H1 (cell line): ENCODE measurements at regions not wholly inside any gene's neighbourhood (a gene's known extent, or its start where the extent isn't known, plus 50 kb on each side); places are given as distances from the start of the nearest gene placed in this dataset.

Experiments
- CTCF ChIA-PET: fragments of 300-600 bp; sonication (Branson Sonifier 250); formaldehyde crosslinking; loops from one replicate; lab custom pipeline; 2021; ENCODE audit not compliant: partially characterized antibody; lab: Charles Lee
- POLR2A ChIA-PET: fragments of 300-600 bp; sonication (Branson Sonifier 250); formaldehyde crosslinking; loops from one replicate; lab custom pipeline; 2021; ENCODE audit warnings: inconsistent platforms; ENCODE audit not compliant: partially characterized antibody; lab: Charles Lee
- DNase-seq, 2 experiments: peaks; one replicate each; pipeline versions ENCODE4 v3.0.0 to v3.0.0-alpha.2; 2010 to 2022; ENCODE audit warnings: low spot score in 2 of 2, low read depth in 1 of 2, mixed read lengths in 1 of 2
- FAIRE-seq: peaks from 2 replicates; lab custom pipeline; 2011; peaks lifted over from hg19 to GRCh38; lab: Jason Lieb, UNC
- H2AFZ ChIP-seq: 2 replicates; pipeline ENCODE4 v1.8.1; 2012; ENCODE audit warnings: low read length, inconsistent platforms
- H2AK5ac ChIP-seq: 2 replicates; pipeline ENCODE4 v1.6.1; 2013; ENCODE audit warnings: low read depth, low read length
- H2BK120ac ChIP-seq: replicated peaks from 2 replicates; pipeline ENCODE3; 2013; ENCODE audit warnings: low read depth, low read length, inconsistent platforms
- H2BK12ac ChIP-seq: 2 replicates; pipeline ENCODE4 v1.6.1; 2013; ENCODE audit warnings: low read depth, low read length
- H2BK15ac ChIP-seq: 2 replicates; pipeline ENCODE4 v1.6.1; 2013; ENCODE audit warnings: low read length
- H2BK20ac ChIP-seq: 2 replicates; pipeline ENCODE4 v1.6.1; 2013; ENCODE audit warnings: low read length
- H2BK5ac ChIP-seq: 2 replicates; pipeline ENCODE4 v1.6.1; 2013; ENCODE audit warnings: low read depth, low read length
- H3K14ac ChIP-seq: 2 replicates; pipeline ENCODE4 v1.6.1; 2013; ENCODE audit warnings: inconsistent platforms; ENCODE audit not compliant: insufficient read length
- H3K18ac ChIP-seq: 2 replicates; pipeline ENCODE4 v1.6.1; 2013; ENCODE audit warnings: low read length; ENCODE audit errors: extremely low read depth
- H3K23ac ChIP-seq: 2 replicates; pipeline ENCODE4 v1.6.1; 2013; ENCODE audit warnings: inconsistent platforms; ENCODE audit not compliant: insufficient read length
- H3K23me2 ChIP-seq: 2 replicates; pipeline ENCODE4 v1.6.1; 2013; ENCODE audit warnings: low read depth, low read length
- H3K27ac ChIP-seq: 2 replicates; pipeline ENCODE4 v1.6.1; 2011; ENCODE audit warnings: low read depth, low read length, inconsistent platforms
- H3K27me3 ChIP-seq, 4 experiments: replicated peaks in 1 of 4; 1 replicate in 1 of 4; 2 replicates in 3 of 4; pipeline versions ENCODE4 v1.6.1 to v1.8.1; 2011 to 2013; ENCODE audit warnings: low read length in 3 of 4, mild to moderate bottlenecking in 3 of 4, inconsistent platforms in 2 of 4, mixed read lengths in 2 of 4, moderate library complexity in 1 of 4; ENCODE audit not compliant: control insufficient read depth in 3 of 4, insufficient read depth in 3 of 4; ENCODE audit errors: extremely low read depth in 1 of 4
- H3K36me3 ChIP-seq, 4 experiments: 2 replicates each; pipeline versions ENCODE4 v1.6.1 to v1.8.1; 2011 to 2013; ENCODE audit warnings: mild to moderate bottlenecking in 4 of 4, low read length in 3 of 4, moderate library complexity in 2 of 4, control low read depth in 1 of 4, inconsistent platforms in 1 of 4; ENCODE audit not compliant: insufficient read depth in 4 of 4, control insufficient read depth in 2 of 4
- H3K4ac ChIP-seq: replicated peaks from 2 replicates; pipeline ENCODE3; 2013; ENCODE audit warnings: low read length, low read depth, mixed read lengths, inconsistent platforms; ENCODE audit not compliant: insufficient read length
- H3K4me1 ChIP-seq, 4 experiments: replicated peaks in 1 of 4; 1 replicate in 1 of 4; 2 replicates in 3 of 4; pipeline versions ENCODE4 v1.6.1 to v1.8.1; 2011 to 2013; ENCODE audit warnings: low read length in 3 of 4, inconsistent platforms in 2 of 4, mixed read lengths in 1 of 4; ENCODE audit not compliant: insufficient read depth in 4 of 4, control insufficient read depth in 3 of 4
- H3K4me2 ChIP-seq, 2 experiments: 2 replicates each; pipeline versions ENCODE4 v1.6.1 to v1.8.1; 2011 to 2013; ENCODE audit warnings: low read depth in 2 of 2, low read length in 2 of 2, control low read depth in 1 of 2, inconsistent platforms in 1 of 2, mild to moderate bottlenecking in 1 of 2; ENCODE audit not compliant: insufficient read depth in 1 of 2
- H3K4me3 ChIP-seq, 4 experiments: fragments of 200-600, 300-600 bp in 1 of 4; sonication (generic), shearing (Covaris generic), sonication (Bioruptor Twin) in 1 of 4; 2 replicates each; pipeline versions ENCODE4 v1.5.1 to v1.8.1; 2011 to 2016; ENCODE audit warnings: low read length in 4 of 4, low read depth in 3 of 4, control low read depth in 2 of 4, inconsistent platforms in 2 of 4, mild to moderate bottlenecking in 2 of 4, mixed read lengths in 1 of 4, moderate library complexity in 1 of 4; ENCODE audit not compliant: insufficient read depth in 2 of 4; ENCODE audit errors: extremely low read depth in 1 of 4
- H3K56ac ChIP-seq: replicated peaks from 2 replicates; pipeline ENCODE3; 2013; ENCODE audit warnings: low read depth, mild to moderate bottlenecking, mixed read lengths, low read length, inconsistent platforms; ENCODE audit not compliant: insufficient read length
- H3K79me1 ChIP-seq: 2 replicates; pipeline ENCODE4 v1.6.1; 2013; ENCODE audit warnings: low read depth, low read length, control low read depth
- H3K79me2 ChIP-seq, 2 experiments: 2 replicates each; pipeline versions ENCODE4 v1.6.1 to v1.8.1; 2012 to 2013; ENCODE audit warnings: low read length in 2 of 2, mild to moderate bottlenecking in 2 of 2, inconsistent platforms in 1 of 2; ENCODE audit not compliant: insufficient read depth in 2 of 2, control insufficient read depth in 1 of 2
- H3K9ac ChIP-seq, 4 experiments: replicated peaks in 1 of 4; 1 replicate in 1 of 4; 2 replicates in 3 of 4; pipeline versions ENCODE4 v1.6.1 to v1.8.1; 2011 to 2013; ENCODE audit warnings: low read depth in 3 of 4, low read length in 3 of 4, control low read depth in 2 of 4, mild to moderate bottlenecking in 2 of 4, moderate library complexity in 2 of 4, inconsistent platforms in 1 of 4; ENCODE audit errors: extremely low read depth in 1 of 4
- H3K9me3 ChIP-seq, 2 experiments: 2 replicates each; pipeline versions ENCODE4 v1.6.1 to v1.8.1; 2012 to 2013; ENCODE audit warnings: mild to moderate bottlenecking in 2 of 2, moderate library complexity in 2 of 2, control low read depth in 1 of 2, inconsistent platforms in 1 of 2, low read depth in 1 of 2, low read length in 1 of 2, mixed read lengths in 1 of 2; ENCODE audit not compliant: insufficient read depth in 2 of 2
- H4K20me1 ChIP-seq, 2 experiments: replicated peaks in 1 of 2; 2 replicates each; pipeline versions ENCODE3 to v1.8.1; 2011 to 2013; ENCODE audit warnings: inconsistent platforms in 2 of 2, low read length in 2 of 2, mild to moderate bottlenecking in 1 of 2; ENCODE audit not compliant: insufficient read depth in 2 of 2, control insufficient read depth in 1 of 2
- H4K5ac ChIP-seq: 2 replicates; pipeline ENCODE4 v1.6.1; 2013; ENCODE audit warnings: low read length, low read depth, mixed read lengths, inconsistent platforms; ENCODE audit not compliant: insufficient read length
- H4K8ac ChIP-seq: 2 replicates; pipeline ENCODE4 v1.8.0; 2013; ENCODE audit warnings: mild to moderate bottlenecking, moderate library complexity, low read length, inconsistent platforms; ENCODE audit not compliant: insufficient read depth; ENCODE audit errors: extremely low read depth
- H4K91ac ChIP-seq: replicated peaks from 2 replicates; pipeline ENCODE3; 2013; ENCODE audit warnings: low read length, mixed read lengths, inconsistent platforms; ENCODE audit not compliant: insufficient read length
- BRCA1 ChIP-seq: IDR thresholded peaks from 2 replicates; pipeline ENCODE4 v1.6.1; 2012; ENCODE audit warnings: low read depth, low read length, improper control_type of control experiment
- CHD2 ChIP-seq: IDR thresholded peaks from 2 replicates; pipeline ENCODE4 v1.6.1; 2012; ENCODE audit warnings: low read length, improper control_type of control experiment
- CTBP2 ChIP-seq: IDR thresholded peaks from 2 replicates; pipeline ENCODE4 v1.7.0; 2011; ENCODE audit warnings: borderline replicate concordance, mild to moderate bottlenecking, moderate library complexity, mixed read lengths, low read length; ENCODE audit not compliant: insufficient read depth, insufficient read length
- HDAC6 ChIP-seq: IDR thresholded peaks from one replicate; pipeline ENCODE4 v1.7.1; 2012; ENCODE audit warnings: low read depth, mild to moderate bottlenecking, inconsistent platforms, low read length, moderate library complexity
- JUND ChIP-seq: IDR thresholded peaks from 2 replicates; pipeline ENCODE4 v1.6.1; 2011; ENCODE audit warnings: mild to moderate bottlenecking, improper control_type of control experiment, low read length
- NANOG ChIP-seq: IDR thresholded peaks from 2 replicates; pipeline ENCODE4 v1.6.1; 2011; ENCODE audit warnings: low read length, low read depth, mild to moderate bottlenecking, inconsistent platforms; ENCODE audit not compliant: insufficient read depth, poor library complexity, severe bottlenecking
- NRF1 ChIP-seq: IDR thresholded peaks from 2 replicates; pipeline ENCODE4 v1.6.1; 2011; ENCODE audit warnings: mild to moderate bottlenecking, low read depth, low read length, improper control_type of control experiment
- SIRT6 ChIP-seq: IDR thresholded peaks from one replicate; pipeline ENCODE4 v1.7.1; 2012; ENCODE audit warnings: low read length, inconsistent platforms
- SP2 ChIP-seq: IDR thresholded peaks from 2 replicates; pipeline ENCODE4 v1.6.1; 2012; ENCODE audit warnings: mild to moderate bottlenecking, low read length, inconsistent platforms
- SRF ChIP-seq: IDR thresholded peaks from 2 replicates; pipeline ENCODE4 v1.6.1; 2011; ENCODE audit warnings: mild to moderate bottlenecking, low read depth, low read length, moderate library complexity
- TBP ChIP-seq: IDR thresholded peaks from 2 replicates; pipeline ENCODE4 v1.6.1; 2011; ENCODE audit warnings: low read depth, low read length, improper control_type of control experiment
- WGBS, 2 experiments: shearing (Covaris generic) in 1 of 2; methylation state at CpG; one replicate each; pipeline versions ENCODE4 v1.1.6 to v1.1.7; 2013 to 2015; ENCODE audit warnings: low lambda C conversion rate in 2 of 2, mixed read lengths in 2 of 2, inconsistent platforms in 1 of 2, low coverage in 1 of 2, missing lambda C conversion rate in 1 of 2; ENCODE audit not compliant: insufficient replicate concordance in 2 of 2, insufficient coverage in 1 of 2, insufficient read length in 1 of 2; ENCODE audit errors: extremely low coverage in 1 of 2, missing lambda C conversion rate in 1 of 2; 5-methylcytosine and 5-hydroxymethylcytosine counted together
- TF ChIP-seq, protein P1 (sequence below): IDR thresholded peaks from 2 replicates; pipeline ENCODE4 v1.6.1; 2011; ENCODE audit warnings: low read depth, mild to moderate bottlenecking, low read length; ENCODE audit not compliant: insufficient read depth

DNA sequence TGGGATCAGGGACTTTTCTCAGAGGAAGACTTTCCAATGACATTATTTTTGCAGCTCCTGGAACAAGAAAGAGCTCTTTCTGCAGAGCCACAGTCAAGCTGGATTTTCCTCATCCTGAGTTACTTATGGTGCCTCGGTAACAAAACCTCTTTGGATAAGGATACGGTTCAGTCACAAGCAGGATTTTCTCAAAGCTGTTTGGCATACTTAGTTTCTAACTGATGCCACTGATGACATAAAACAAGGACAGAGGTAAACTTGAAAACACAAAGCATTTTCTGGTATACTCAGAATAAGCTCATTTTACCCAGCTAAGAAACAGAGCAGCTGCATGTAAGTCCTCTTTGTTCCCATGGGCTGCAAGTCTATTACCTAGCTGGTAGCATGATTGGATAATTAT, 340.9 kb upstream of the MEOX2 start:
- DNase-seq, result no peak
- ChIA-PET POLR2A (no interaction called here), CTCF (no interaction called here)
- H3K4me2 ChIP-seq, result no peak overlapping the region
- H2BK5ac ChIP-seq, result no peak overlapping the region
- no peak overlapping the region for H2BK12ac ChIP-seq
- no peak overlapping the region for H3K14ac ChIP-seq
- 92% methylated on average over 2 of the region's 2 CpGs; no CpG with 5 or more reads in 1 of the 2 experiments for WGBS, 2 experiments
- TF ChIP-seq JUND (no peak), TBP (no peak), SP2 (no peak), CTBP2 (no peak), SIRT6 (no peak), BRCA1 (no peak), CHD2 (no peak), HDAC6 (no peak), SRF (no peak), NANOG (no peak), NRF1 (no peak)
- TF ChIP-seq, protein P1, sequence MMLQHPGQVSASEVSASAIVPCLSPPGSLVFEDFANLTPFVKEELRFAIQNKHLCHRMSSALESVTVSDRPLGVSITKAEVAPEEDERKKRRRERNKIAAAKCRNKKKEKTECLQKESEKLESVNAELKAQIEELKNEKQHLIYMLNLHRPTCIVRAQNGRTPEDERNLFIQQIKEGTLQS, result no peak
- H4K8ac ChIP-seq, result no peak overlapping the region
- no peaks in the 10 kb centered on the region for H3K79me1 ChIP-seq
- no peak overlapping the region for H2AFZ ChIP-seq
- H2BK120ac ChIP-seq, result no peak overlapping the region
- no peak for FAIRE-seq
- no peak overlapping the region for H3K4ac ChIP-seq
- H3K23ac ChIP-seq, result no peak overlapping the region
- H3K4me1 ChIP-seq, result no peaks in the 10 kb centered on the region
- no peak overlapping the region for H3K18ac ChIP-seq
- H3K9ac ChIP-seq, result no peak overlapping the region
- no peaks in the 10 kb centered on the region for H3K9me3 ChIP-seq
- H2AK5ac ChIP-seq, result no peak overlapping the region
- no peak overlapping the region for H3K4me3 ChIP-seq
- no peaks in the 10 kb centered on the region for H3K27me3 ChIP-seq
- H2BK15ac ChIP-seq, result no peak overlapping the region
- H2BK20ac ChIP-seq, result no peak overlapping the region
- H3K36me3 ChIP-seq, result no peaks in the 10 kb centered on the region
- H3K79me2 ChIP-seq, result no peaks in the 10 kb centered on the region
- H3K23me2 ChIP-seq, result no peaks in the 10 kb centered on the region
- H4K91ac ChIP-seq, result no peak overlapping the region
- H4K5ac ChIP-seq, result no peak overlapping the region
- H3K56ac ChIP-seq, result no peak overlapping the region
- H4K20me1 ChIP-seq, result no peaks in the 10 kb centered on the region
- no peak overlapping the region for H3K27ac ChIP-seq
